ENCODE measurements at regions not wholly inside any gene's neighbourhood (a gene's known extent, or its start where the extent isn't known, plus 50 kb on each side); places are given as distances from the start of the nearest gene placed in this dataset.
"Not testable (repeated sequence)": the region's sequence is repeated elsewhere in the genome, so short reads cannot be mapped to it uniquely, and the experiment has no call there.

DNA sequence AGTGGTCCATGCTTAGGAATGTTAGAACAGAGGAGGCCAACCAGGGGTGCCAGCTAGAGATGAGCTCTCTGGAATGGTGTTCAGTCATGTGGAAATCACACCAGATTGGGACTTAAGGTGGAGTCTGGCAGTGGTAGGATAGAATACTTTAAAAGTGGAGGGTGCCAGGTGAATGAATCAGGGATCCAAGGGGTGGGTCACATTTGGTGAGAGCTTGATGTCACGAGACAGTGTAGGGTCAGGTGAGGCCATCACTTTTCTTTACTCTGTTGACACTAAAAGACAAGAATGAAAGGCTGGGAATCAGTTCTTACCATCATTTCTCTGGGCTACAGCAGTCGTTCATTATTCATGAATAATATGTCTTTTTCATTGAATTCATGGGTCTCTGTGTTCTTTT lies 73.8 kb upstream of the FAM153A start:
- H3K27me3 Mint-ChIP-seq (ENCODE audit: unreplicated experiment); DNase-seq (ENCODE audit: extremely low spot score, unreplicated experiment); H3K4me1 Mint-ChIP-seq (ENCODE audit: unreplicated experiment); H3K4me3 Mint-ChIP-seq (ENCODE audit: unreplicated experiment); H3K36me3 Mint-ChIP-seq (ENCODE audit: unreplicated experiment); H3K27ac Mint-ChIP-seq (ENCODE audit: unreplicated experiment); H3K9me3 Mint-ChIP-seq (ENCODE audit: unreplicated experiment): not testable (repeated sequence)

- H3K27me3 Mint-ChIP-seq (ENCODE audit: unreplicated experiment); DNase-seq (ENCODE audit: extremely low spot score, unreplicated experiment): not testable (repeated sequence)
Measured at GRCh38 chr5:177847914-177848313, 65.2 kb upstream of the FAM153A start.

GRCh38 chr5:177846598-177846997 lies 63.9 kb upstream of the FAM153A start:
- H3K4me1 Mint-ChIP-seq (ENCODE audit: unreplicated experiment); H3K36me3 Mint-ChIP-seq (ENCODE audit: unreplicated experiment); H3K4me3 Mint-ChIP-seq (ENCODE audit: unreplicated experiment); H3K27me3 Mint-ChIP-seq (ENCODE audit: unreplicated experiment); DNase-seq (ENCODE audit: extremely low spot score, unreplicated experiment); H3K27ac Mint-ChIP-seq (ENCODE audit: unreplicated experiment); H3K9me3 Mint-ChIP-seq (ENCODE audit: unreplicated experiment): not testable (repeated sequence)

More at GRCh38 chr5:177847914-177848313, 65.2 kb upstream of the FAM153A start:
- H3K27ac Mint-ChIP-seq (ENCODE audit: unreplicated experiment); H3K9me3 Mint-ChIP-seq (ENCODE audit: unreplicated experiment); H3K4me1 Mint-ChIP-seq (ENCODE audit: unreplicated experiment); H3K4me3 Mint-ChIP-seq (ENCODE audit: unreplicated experiment); H3K36me3 Mint-ChIP-seq (ENCODE audit: unreplicated experiment): not testable (repeated sequence)

- not testable (repeated sequence) for H3K4me3 Mint-ChIP-seq (ENCODE audit: unreplicated experiment); DNase-seq (ENCODE audit: extremely low spot score, unreplicated experiment); H3K9me3 Mint-ChIP-seq (ENCODE audit: unreplicated experiment); H3K27ac Mint-ChIP-seq (ENCODE audit: unreplicated experiment); H3K4me1 Mint-ChIP-seq (ENCODE audit: unreplicated experiment); H3K27me3 Mint-ChIP-seq (ENCODE audit: unreplicated experiment); H3K36me3 Mint-ChIP-seq (ENCODE audit: unreplicated experiment)
Measured at GRCh38 chr5:177845906-177846305, 63.2 kb upstream of the FAM153A start.

- not testable (repeated sequence) for H3K4me1 Mint-ChIP-seq (ENCODE audit: unreplicated experiment); H3K9me3 Mint-ChIP-seq (ENCODE audit: unreplicated experiment); H3K4me3 Mint-ChIP-seq (ENCODE audit: unreplicated experiment); H3K27me3 Mint-ChIP-seq (ENCODE audit: unreplicated experiment); H3K27ac Mint-ChIP-seq (ENCODE audit: unreplicated experiment); DNase-seq (ENCODE audit: extremely low spot score, unreplicated experiment); H3K36me3 Mint-ChIP-seq (ENCODE audit: unreplicated experiment)
Measured at GRCh38 chr5:177836191-177836590, 53.5 kb upstream of the FAM153A start.
